MM.1S (cell line): ENCODE measurements at regions not wholly inside any gene's neighbourhood (a gene's known extent, or its start where the extent isn't known, plus 50 kb on each side); places are given as distances from the start of the nearest gene placed in this dataset.

Experiments used
- DNase-seq: peaks from one replicate; pipeline ENCODE4 v3.0.0-alpha.2; 2015
- H2AFZ ChIP-seq: fragments of 300-600 bp; sonication (generic); 2 replicates; pipeline ENCODE4 v1.6.0; 2016; ENCODE audit warnings: antibody characterized with exemption, low read length
- H3F3A ChIP-seq: fragments of 300-600 bp; sonication (generic); 2 replicates; pipeline ENCODE4 v1.6.1; 2016; ENCODE audit warnings: mild to moderate bottlenecking, antibody characterized with exemption, low read length, moderate library complexity, mixed read lengths; ENCODE audit not compliant: insufficient read depth
- H3K27ac ChIP-seq: fragments of 300-600 bp; sonication (generic); 2 replicates; pipeline ENCODE4 v1.5.1; 2016; ENCODE audit warnings: mild to moderate bottlenecking, low read length
- H3K27me3 ChIP-seq: fragments of 300-600 bp; sonication (generic); replicated peaks from 2 replicates; pipeline ENCODE4 v1.6.0; 2016; ENCODE audit warnings: low read length; ENCODE audit not compliant: insufficient read depth
- H3K36me3 ChIP-seq: fragments of 300-600 bp; sonication (generic); replicated peaks from 2 replicates; pipeline ENCODE4 v1.6.1; 2016; ENCODE audit warnings: mild to moderate bottlenecking, low read length, mixed read lengths; ENCODE audit not compliant: insufficient read depth
- H3K4me1 ChIP-seq: fragments of 300-600 bp; sonication (generic); 2 replicates; pipeline ENCODE4 v1.6.1; 2016; ENCODE audit warnings: low read length, mixed read lengths
- H3K4me2 ChIP-seq: fragments of 300-600 bp; sonication (generic); 2 replicates; pipeline ENCODE4 v1.6.0; 2016; ENCODE audit warnings: low read depth, low read length
- H3K4me3 ChIP-seq: fragments of 300-600 bp; sonication (generic); 2 replicates; pipeline ENCODE4 v1.5.1; 2016; ENCODE audit warnings: low read length, mixed read lengths
- H3K79me2 ChIP-seq: fragments of 300-600 bp; sonication (generic); 2 replicates; pipeline ENCODE4 v1.6.1; 2016; ENCODE audit warnings: mixed run types, low read length, mixed read lengths
- H3K9ac ChIP-seq: fragments of 300-600 bp; sonication (generic); 2 replicates; pipeline ENCODE4 v1.6.1; 2016; ENCODE audit warnings: low read length, mixed read lengths
- H3K9me2 ChIP-seq: fragments of 300-600 bp; sonication (generic); replicated peaks from 2 replicates; pipeline ENCODE4 v1.6.1; 2016; ENCODE audit warnings: mild to moderate bottlenecking, low read length, mixed read lengths; ENCODE audit not compliant: insufficient read depth
- H3K9me3 ChIP-seq: fragments of 300-600 bp; sonication (generic); replicated peaks from 2 replicates; pipeline ENCODE4 v1.6.1; 2016; ENCODE audit warnings: mild to moderate bottlenecking, low read length, mixed read lengths; ENCODE audit not compliant: insufficient read depth
- H4K20me1 ChIP-seq: fragments of 300-600 bp; sonication (generic); 2 replicates; pipeline ENCODE4 v1.6.1; 2016; ENCODE audit warnings: mild to moderate bottlenecking, low read length, moderate library complexity, mixed read lengths; ENCODE audit not compliant: insufficient read depth
- EZH2 ChIP-seq: fragments of 300-600 bp; sonication (generic); optimal IDR thresholded peaks from 2 replicates; pipeline ENCODE3; 2017; ENCODE audit warnings: low read depth, mild to moderate bottlenecking, antibody characterized with exemption, low read length, mixed read lengths
- EZH2phosphoT487 ChIP-seq: fragments of 300-600 bp; sonication (generic); IDR thresholded peaks from 2 replicates; pipeline ENCODE4 v1.6.1; 2018; ENCODE audit warnings: antibody characterized with exemption, low read length
- TF ChIP-seq, protein P1 (sequence below): fragments of 300-600 bp; sonication (generic); IDR thresholded peaks from 2 replicates; pipeline ENCODE4 v1.5.1; 2016; ENCODE audit warnings: antibody characterized with exemption, low read length, mixed read lengths

DNA sequence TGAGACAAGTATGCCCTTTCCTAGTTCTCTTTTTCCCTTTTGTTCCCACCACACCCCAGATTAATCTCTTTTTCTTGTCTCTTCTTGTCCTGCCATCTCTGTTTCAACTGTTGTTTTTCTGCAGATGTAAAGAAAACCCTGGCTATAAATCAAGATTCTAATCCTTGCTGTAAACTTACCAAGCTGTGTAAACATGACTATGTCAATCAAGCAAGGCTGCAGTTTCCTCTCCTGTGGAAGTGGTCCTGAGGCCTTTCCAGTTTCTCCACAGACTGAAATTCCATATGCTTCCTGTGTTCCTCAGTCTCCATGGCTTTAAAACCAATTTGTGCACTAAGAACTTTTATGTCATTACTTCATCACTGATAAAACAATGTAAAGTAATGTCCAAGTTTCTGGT, 288.8 kb upstream of the PIK3C3 start:
- Histone ChIP-seq H3K4me1 (no peaks in the 10 kb centered on the region), H4K20me1 (no peaks in the 10 kb centered on the region), H3K4me3 (no peak overlapping the region), H3F3A (no peaks in the 10 kb centered on the region), H3K9ac (no peak overlapping the region), H2AFZ (no peak overlapping the region), H3K4me2 (no peak overlapping the region), H3K79me2 (no peaks in the 10 kb centered on the region), H3K27ac (no peak overlapping the region), H3K9me2 (no peaks in the 10 kb centered on the region), H3K27me3 (no peaks in the 10 kb centered on the region), H3K36me3 (no peaks in the 10 kb centered on the region), H3K9me3 (no peaks in the 10 kb centered on the region)
- no peak for DNase-seq
- no peak for TF ChIP-seq EZH2phosphoT487
- TF ChIP-seq, protein P1, sequence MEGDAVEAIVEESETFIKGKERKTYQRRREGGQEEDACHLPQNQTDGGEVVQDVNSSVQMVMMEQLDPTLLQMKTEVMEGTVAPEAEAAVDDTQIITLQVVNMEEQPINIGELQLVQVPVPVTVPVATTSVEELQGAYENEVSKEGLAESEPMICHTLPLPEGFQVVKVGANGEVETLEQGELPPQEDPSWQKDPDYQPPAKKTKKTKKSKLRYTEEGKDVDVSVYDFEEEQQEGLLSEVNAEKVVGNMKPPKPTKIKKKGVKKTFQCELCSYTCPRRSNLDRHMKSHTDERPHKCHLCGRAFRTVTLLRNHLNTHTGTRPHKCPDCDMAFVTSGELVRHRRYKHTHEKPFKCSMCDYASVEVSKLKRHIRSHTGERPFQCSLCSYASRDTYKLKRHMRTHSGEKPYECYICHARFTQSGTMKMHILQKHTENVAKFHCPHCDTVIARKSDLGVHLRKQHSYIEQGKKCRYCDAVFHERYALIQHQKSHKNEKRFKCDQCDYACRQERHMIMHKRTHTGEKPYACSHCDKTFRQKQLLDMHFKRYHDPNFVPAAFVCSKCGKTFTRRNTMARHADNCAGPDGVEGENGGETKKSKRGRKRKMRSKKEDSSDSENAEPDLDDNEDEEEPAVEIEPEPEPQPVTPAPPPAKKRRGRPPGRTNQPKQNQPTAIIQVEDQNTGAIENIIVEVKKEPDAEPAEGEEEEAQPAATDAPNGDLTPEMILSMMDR: no peak
- TF ChIP-seq EZH2: no peak

DNA sequence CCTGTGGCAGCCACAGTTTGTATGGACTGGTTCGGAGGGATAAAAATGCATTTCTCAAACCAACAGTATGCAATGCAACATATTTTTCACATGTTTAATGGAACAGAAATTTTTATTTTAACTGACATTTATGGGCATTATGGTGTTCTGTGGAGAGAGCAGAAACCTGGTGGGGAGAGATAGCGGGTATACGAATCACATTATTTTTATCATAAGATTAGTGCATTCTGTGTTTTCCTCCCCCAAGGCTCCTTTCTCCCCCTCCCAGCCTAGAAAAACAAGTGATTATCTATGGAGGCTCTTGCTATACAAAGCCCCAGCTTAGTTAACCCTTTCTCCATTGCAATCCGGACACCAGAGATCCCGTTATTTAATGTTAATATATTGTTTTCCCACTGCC, 289.8 kb upstream of the PIK3C3 start:
- Histone ChIP-seq H3K27ac (no peak overlapping the region), H3K36me3 (no peaks in the 10 kb centered on the region), H4K20me1 (no peaks in the 10 kb centered on the region), H3K4me3 (no peak overlapping the region), H2AFZ (no peak overlapping the region), H3K27me3 (no peaks in the 10 kb centered on the region), H3K9me2 (no peaks in the 10 kb centered on the region), H3K4me1 (no peaks in the 10 kb centered on the region), H3K4me2 (no peak overlapping the region), H3K9me3 (no peaks in the 10 kb centered on the region), H3K79me2 (no peaks in the 10 kb centered on the region), H3F3A (no peaks in the 10 kb centered on the region), H3K9ac (no peak overlapping the region)
- TF ChIP-seq, protein P1: no peak
- TF ChIP-seq EZH2phosphoT487 (no peak), EZH2 (no peak)
- no peak for DNase-seq

DNA sequence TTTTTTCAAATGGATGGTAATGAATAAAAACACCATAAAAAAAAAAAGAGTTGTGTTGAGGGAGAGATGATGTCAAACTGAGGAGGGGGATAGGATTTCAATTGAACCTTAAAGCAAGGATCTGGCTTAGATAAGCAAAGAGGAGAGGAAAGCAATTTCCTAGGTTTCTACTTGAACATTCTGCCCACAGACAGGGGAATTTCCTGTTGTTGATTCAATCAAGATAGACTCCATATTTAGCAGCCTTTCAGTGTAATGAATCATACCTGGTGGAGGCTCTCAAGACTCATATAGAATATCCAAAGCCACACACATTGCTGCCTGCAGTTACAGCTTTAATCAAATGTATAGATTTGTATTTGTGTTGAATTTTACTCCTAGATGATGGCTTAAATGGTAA, 294.4 kb upstream of the PIK3C3 start:
- Histone ChIP-seq H3K27me3 (no peaks in the 10 kb centered on the region), H3K9me3 (no peaks in the 10 kb centered on the region), H3K4me3 (no peak overlapping the region), H3K36me3 (no peaks in the 10 kb centered on the region), H3K9me2 (no peaks in the 10 kb centered on the region), H4K20me1 (no peaks in the 10 kb centered on the region), H3F3A (no peaks in the 10 kb centered on the region), H3K79me2 (no peaks in the 10 kb centered on the region), H3K4me2 (no peak overlapping the region), H3K27ac (no peak overlapping the region), H2AFZ (no peak overlapping the region), H3K9ac (no peak overlapping the region), H3K4me1 (no peaks in the 10 kb centered on the region)
- DNase-seq: no peak
- TF ChIP-seq EZH2 (no peak), EZH2phosphoT487 (no peak)
- TF ChIP-seq, protein P1: no peak
